Progenitor cell of endocrine pancreas (in vitro differentiated cells): ENCODE measurements at regions not wholly inside any gene's neighbourhood (a gene's known extent, or its start where the extent isn't known, plus 50 kb on each side); places are given as distances from the start of the nearest gene placed in this dataset.

ENCODE experiments used
- DNase-seq: peaks from one replicate; pipeline ENCODE4 v3.0.0; 2021; ENCODE audit warnings: low spot score; ENCODE audit not compliant: unreplicated experiment
- H3K27ac Mint-ChIP-seq: 2 replicates; pipeline ENCODE4 v1.8.0; 2021; ENCODE audit warnings: mild to moderate bottlenecking, moderate library complexity, mixed read lengths
- H3K27me3 Mint-ChIP-seq: 2 replicates; pipeline ENCODE4 v1.8.0; 2021; ENCODE audit warnings: mixed read lengths
- H3K36me3 Mint-ChIP-seq: 2 replicates; pipeline ENCODE4 v1.8.0; 2022; ENCODE audit warnings: mixed read lengths; ENCODE audit not compliant: insufficient read depth
- H3K4me1 Mint-ChIP-seq: 2 replicates; pipeline ENCODE4 v1.8.0; 2021; ENCODE audit warnings: low read depth, mixed read lengths
- H3K4me3 Mint-ChIP-seq: 2 replicates; pipeline ENCODE4 v1.8.0; 2021; ENCODE audit warnings: low read depth, mild to moderate bottlenecking, moderate library complexity, mixed read lengths
- H3K9me3 Mint-ChIP-seq: 2 replicates; pipeline ENCODE4 v1.8.0; 2021; ENCODE audit warnings: low read depth, mixed read lengths
- CTCF ChIP-seq: fragments of 200-600 bp; sonication (generic); IDR thresholded peaks from one replicate; pipeline ENCODE4 v1.5.0; 2021; ENCODE audit warnings: antibody characterized with exemption, mild to moderate bottlenecking; ENCODE audit not compliant: unreplicated experiment

GRCh38 chr13:103134271-103134670, 68.1 kb upstream of the SLC10A2 start:
- no peak overlapping the region for H3K4me3 Mint-ChIP-seq
- peaks cover 4% of the 10 kb centered on the region for H3K4me1 Mint-ChIP-seq
- no peak for TF ChIP-seq CTCF
- no peak overlapping the region for H3K27ac Mint-ChIP-seq
- no peaks in the 10 kb centered on the region for H3K36me3 Mint-ChIP-seq
- H3K9me3 Mint-ChIP-seq, result no peaks in the 10 kb centered on the region
- no peak for DNase-seq
- H3K27me3 Mint-ChIP-seq, result peaks cover 20% of the 10 kb centered on the region

GRCh38 chr13:103133556-103133955, 67.3 kb upstream of the SLC10A2 start:
- TF ChIP-seq CTCF, result no peak
- H3K4me3 Mint-ChIP-seq, result no peak overlapping the region
- no peak overlapping the region for H3K27ac Mint-ChIP-seq
- peaks cover 14% of the 10 kb centered on the region for H3K27me3 Mint-ChIP-seq
- H3K9me3 Mint-ChIP-seq, result no peaks in the 10 kb centered on the region
- peaks cover 4% of the 10 kb centered on the region for H3K4me1 Mint-ChIP-seq
- no peaks in the 10 kb centered on the region for H3K36me3 Mint-ChIP-seq
- no peak for DNase-seq

GRCh38 chr13:103130681-103131210, 64.5 kb upstream of the SLC10A2 start:
- TF ChIP-seq CTCF, result no peak
- Mint-ChIP-seq H3K4me1 (peaks cover 4% of the 10 kb centered on the region), H3K4me3 (no peak overlapping the region), H3K36me3 (no peaks in the 10 kb centered on the region), H3K9me3 (no peaks in the 10 kb centered on the region), H3K27ac (no peak overlapping the region), H3K27me3 (peaks cover 8% of the 10 kb centered on the region)
- DNase-seq, result no peak

- H3K9me3 Mint-ChIP-seq, result no peaks in the 10 kb centered on the region
- H3K36me3 Mint-ChIP-seq, result no peaks in the 10 kb centered on the region
- no peak for TF ChIP-seq CTCF
- peaks cover 4% of the 10 kb centered on the region for H3K4me1 Mint-ChIP-seq
- H3K27me3 Mint-ChIP-seq, result peaks cover 8% of the 10 kb centered on the region
- no peak for DNase-seq
- no peak overlapping the region for H3K4me3 Mint-ChIP-seq
- H3K27ac Mint-ChIP-seq, result no peak overlapping the region
Observed at GRCh38 chr13:103130146-103130545, 63.9 kb upstream of the SLC10A2 start.
